MCF 10A (cell line): ENCODE measurements at regions not wholly inside any gene's neighbourhood (a gene's known extent, or its start where the extent isn't known, plus 50 kb on each side); places are given as distances from the start of the nearest gene placed in this dataset.

Experiments used
- BruUV-seq: library from RNA; stranded (reverse); fragments of 400-500 nt; replicated peaks from 2 replicates; lab custom pipeline; 2021; lab: Mats Ljungman, UMichigan
- CTCF ChIA-PET: fragments of 300-600 bp; sonication (Branson Sonifier 250); formaldehyde crosslinking; extraction: SDS; loops from one replicate; lab custom pipeline; 2021; ENCODE audit warnings: antibody characterized with exemption, inconsistent platforms; lab: Yijun Ruan, JAX
- POLR2A ChIA-PET: fragments of 300-600, 350-650 bp; sonication (Branson Sonifier 250); formaldehyde crosslinking; extraction: SDS; loops from one replicate; lab custom pipeline; 2020; ENCODE audit warnings: antibody characterized with exemption, inconsistent platforms; lab: Yijun Ruan, JAX
- DNase-seq: peaks from one replicate; pipeline ENCODE4 v3.0.0-alpha.2; 2018; ENCODE audit not compliant: unreplicated experiment
- H3K27ac Mint-ChIP-seq: one replicate; pipeline ENCODE4 v1.8.0; 2022; ENCODE audit warnings: mild to moderate bottlenecking, low read depth, mixed read lengths; ENCODE audit not compliant: unreplicated experiment
- H3K27me3 Mint-ChIP-seq: one replicate; pipeline ENCODE4 v1.8.0; 2022; ENCODE audit warnings: mixed read lengths; ENCODE audit not compliant: insufficient read depth, unreplicated experiment
- H3K36me3 Mint-ChIP-seq: one replicate; pipeline ENCODE4 v1.8.0; 2022; ENCODE audit warnings: mild to moderate bottlenecking, moderate library complexity, mixed read lengths; ENCODE audit not compliant: insufficient read depth, unreplicated experiment
- H3K4me1 Mint-ChIP-seq: one replicate; pipeline ENCODE4 v1.8.0; 2022; ENCODE audit warnings: mixed read lengths; ENCODE audit not compliant: insufficient read depth, unreplicated experiment
- H3K4me3 Mint-ChIP-seq: one replicate; pipeline ENCODE4 v1.8.0; 2022; ENCODE audit warnings: mild to moderate bottlenecking, moderate library complexity, mixed read lengths; ENCODE audit not compliant: unreplicated experiment
- H3K9me3 Mint-ChIP-seq: one replicate; pipeline ENCODE4 v1.8.0; 2022; ENCODE audit warnings: mixed read lengths; ENCODE audit not compliant: unreplicated experiment
- intact Hi-C: fragments of 100-400 bp; cut with micrococcal nuclease; formaldehyde crosslinking; loops from 2 replicates; pipeline ENCODE4 v1.14.1; 2022
- TF ChIP-seq, protein P1 (sequence below): fragments of 200-600 bp; IDR thresholded peaks from one replicate; pipeline ENCODE4 v1.8.0; 2022; ENCODE audit warnings: antibody characterized with exemption, mild to moderate bottlenecking; ENCODE audit not compliant: unreplicated experiment

GRCh38 chr15:66846031-66846430, 144.0 kb downstream of the SMAD6 start:
- Mint-ChIP-seq H3K27ac (no peak overlapping the region), H3K27me3 (no peaks in the 10 kb centered on the region), H3K9me3 (no peaks in the 10 kb centered on the region), H3K4me3 (no peak overlapping the region), H3K36me3 (peaks cover 6% of the 10 kb centered on the region), H3K4me1 (peaks cover 12% of the 10 kb centered on the region)
- no TSS peak for BruUV-seq
- ChIA-PET CTCF (interaction anchor here (0.7 to 2.4 kb wide), 5 partner anchors 57 to 223 kb away, joined by 3 to 9 read pairs (median 4); no protein-coding TSS in a partner anchor), POLR2A (interaction anchor here (0.6 kb wide), 1 partner anchor 134 kb away, joined by 3 read pairs; no protein-coding TSS in a partner anchor)
- intact Hi-C loops: no loop called here
- no peak for DNase-seq
- TF ChIP-seq, protein P1, sequence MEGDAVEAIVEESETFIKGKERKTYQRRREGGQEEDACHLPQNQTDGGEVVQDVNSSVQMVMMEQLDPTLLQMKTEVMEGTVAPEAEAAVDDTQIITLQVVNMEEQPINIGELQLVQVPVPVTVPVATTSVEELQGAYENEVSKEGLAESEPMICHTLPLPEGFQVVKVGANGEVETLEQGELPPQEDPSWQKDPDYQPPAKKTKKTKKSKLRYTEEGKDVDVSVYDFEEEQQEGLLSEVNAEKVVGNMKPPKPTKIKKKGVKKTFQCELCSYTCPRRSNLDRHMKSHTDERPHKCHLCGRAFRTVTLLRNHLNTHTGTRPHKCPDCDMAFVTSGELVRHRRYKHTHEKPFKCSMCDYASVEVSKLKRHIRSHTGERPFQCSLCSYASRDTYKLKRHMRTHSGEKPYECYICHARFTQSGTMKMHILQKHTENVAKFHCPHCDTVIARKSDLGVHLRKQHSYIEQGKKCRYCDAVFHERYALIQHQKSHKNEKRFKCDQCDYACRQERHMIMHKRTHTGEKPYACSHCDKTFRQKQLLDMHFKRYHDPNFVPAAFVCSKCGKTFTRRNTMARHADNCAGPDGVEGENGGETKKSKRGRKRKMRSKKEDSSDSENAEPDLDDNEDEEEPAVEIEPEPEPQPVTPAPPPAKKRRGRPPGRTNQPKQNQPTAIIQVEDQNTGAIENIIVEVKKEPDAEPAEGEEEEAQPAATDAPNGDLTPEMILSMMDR: no peak

- Mint-ChIP-seq H3K9me3 (no peaks in the 10 kb centered on the region), H3K4me1 (peaks cover 12% of the 10 kb centered on the region), H3K27me3 (no peaks in the 10 kb centered on the region), H3K27ac (no peak overlapping the region), H3K4me3 (no peak overlapping the region), H3K36me3 (peaks cover 6% of the 10 kb centered on the region)
- no TSS peak for BruUV-seq
- no peak for DNase-seq
- TF ChIP-seq, protein P1: no peak
- CTCF ChIA-PET: interaction anchor here (0.6 to 2.4 kb wide), 4 partner anchors 34 to 223 kb away, joined by 3 to 9 read pairs (median 4); no protein-coding TSS in a partner anchor
- intact Hi-C loops: no loop called here
- POLR2A ChIA-PET: no interaction called here
Observed at GRCh38 chr15:66846811-66847210, 144.8 kb downstream of the SMAD6 start.

DNA sequence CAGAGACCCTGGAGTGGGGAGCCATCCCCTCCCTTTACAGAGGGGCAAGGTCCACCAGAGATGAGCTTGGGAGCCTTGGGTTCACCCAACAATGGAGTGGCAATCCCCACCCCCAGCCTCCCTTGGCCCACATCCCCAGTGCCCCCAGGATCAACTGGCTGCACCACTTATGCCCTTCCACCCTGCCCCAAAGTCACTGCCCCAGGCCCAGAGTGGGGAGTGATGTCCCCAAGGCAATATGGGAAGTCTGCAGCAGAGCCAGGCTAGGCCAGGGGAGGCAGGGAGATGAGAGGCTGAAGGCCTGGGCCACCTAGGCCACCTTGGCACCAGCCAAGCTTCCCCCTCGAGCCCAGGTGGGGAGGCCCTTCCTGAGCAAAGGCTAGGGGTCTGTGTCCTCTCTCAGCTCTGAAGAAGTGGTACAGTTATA, 145.5 kb downstream of the SMAD6 start:
- no peaks in the 10 kb centered on the region for H3K27me3 Mint-ChIP-seq
- CTCF ChIA-PET: interaction anchor here (2.4 kb wide), 1 partner anchor 149 kb away, joined by 9 read pairs; no protein-coding TSS in a partner anchor
- H3K27ac Mint-ChIP-seq: no peak overlapping the region
- H3K4me1 Mint-ChIP-seq: peaks cover 8% of the 10 kb centered on the region
- H3K36me3 Mint-ChIP-seq: peaks cover 6% of the 10 kb centered on the region
- H3K9me3 Mint-ChIP-seq: no peaks in the 10 kb centered on the region
- TF ChIP-seq, protein P1: no peak
- no TSS peak for BruUV-seq
- H3K4me3 Mint-ChIP-seq: no peak overlapping the region
- intact Hi-C loops: no loop called here
- no peak for DNase-seq
- POLR2A ChIA-PET: no interaction called here

DNA sequence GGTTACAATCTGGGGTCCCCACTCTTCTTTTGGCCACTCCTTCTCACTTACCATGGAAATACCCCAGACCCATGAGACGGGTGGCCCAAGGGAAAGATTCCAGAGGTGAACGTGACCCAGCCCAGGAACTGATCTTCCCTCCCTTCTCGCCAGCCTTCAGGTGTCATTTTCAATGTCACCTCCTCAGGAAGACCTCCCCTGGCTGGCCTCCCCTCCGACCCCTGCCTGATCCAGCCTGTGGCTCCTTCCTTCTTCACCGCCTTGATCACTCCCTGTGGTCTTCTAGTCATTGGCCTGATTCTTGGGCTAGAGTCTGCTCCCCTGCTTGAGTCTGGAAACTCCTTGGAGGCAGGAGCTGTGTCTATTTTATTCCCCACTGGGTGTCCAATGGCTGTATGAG, 146.1 kb downstream of the SMAD6 start:
- Mint-ChIP-seq H3K4me1 (peaks cover 8% of the 10 kb centered on the region), H3K27ac (no peak overlapping the region), H3K4me3 (no peak overlapping the region), H3K9me3 (no peaks in the 10 kb centered on the region), H3K36me3 (peaks cover 7% of the 10 kb centered on the region), H3K27me3 (no peaks in the 10 kb centered on the region)
- intact Hi-C loops: no loop called here
- ChIA-PET CTCF (interaction anchor here (2.4 to 5.4 kb wide), 2 partner anchors 58 to 149 kb away, joined by 9 to 48 read pairs; no protein-coding TSS in a partner anchor), POLR2A (no interaction called here)
- BruUV-seq: no TSS peak
- TF ChIP-seq, protein P1: no peak
- DNase-seq: no peak
